Kidney epithelial cell (primary cell): ENCODE measurements at regions not wholly inside any gene's neighbourhood (a gene's known extent, or its start where the extent isn't known, plus 50 kb on each side); places are given as distances from the start of the nearest gene placed in this dataset.

Source experiments
- DNase-seq: peaks from one replicate; pipeline ENCODE4 v3.0.0-alpha.2; 2010; ENCODE audit warnings: low read depth
- H3K27me3 ChIP-seq: 2 replicates; pipeline ENCODE4 v1.6.0; 2011; ENCODE audit warnings: low read length; ENCODE audit not compliant: control insufficient read depth, insufficient read depth
- H3K36me3 ChIP-seq: 2 replicates; pipeline ENCODE4 v1.5.1; 2011; ENCODE audit warnings: low read length; ENCODE audit not compliant: control insufficient read depth, insufficient read depth
- H3K4me3 ChIP-seq: 2 replicates; pipeline ENCODE4 v1.5.1; 2011; ENCODE audit warnings: low read depth, mild to moderate bottlenecking, control low read depth, low read length
- TF ChIP-seq, protein P1 (sequence below): IDR thresholded peaks from 2 replicates; pipeline ENCODE4 v1.5.1; 2011; ENCODE audit warnings: mild to moderate bottlenecking, moderate library complexity, low read length, control low read depth, inconsistent platforms; ENCODE audit not compliant: insufficient read depth, poor library complexity, severe bottlenecking

DNA sequence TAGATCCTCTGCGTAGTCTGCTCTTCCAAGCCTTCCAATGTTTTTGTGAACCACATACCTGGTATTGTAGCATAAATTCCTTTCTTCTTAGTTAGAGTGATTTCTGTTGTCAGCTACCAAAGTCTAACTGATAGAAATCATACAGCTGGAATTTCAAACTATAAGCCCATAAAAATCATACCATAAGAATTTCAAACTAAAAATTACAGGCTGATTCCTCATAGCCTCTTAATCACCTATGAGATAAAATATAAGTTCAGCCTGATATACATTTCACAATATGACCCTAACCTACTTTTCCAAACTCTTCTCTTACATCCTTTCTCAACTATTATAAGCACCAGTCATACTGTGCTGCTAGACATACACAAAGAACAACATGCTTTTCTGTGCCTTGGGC is 64.8 kb downstream of the PTHLH start:
- no peak overlapping the region for H3K4me3 ChIP-seq
- H3K36me3 ChIP-seq: no peaks in the 10 kb centered on the region
- no peak for DNase-seq
- TF ChIP-seq, protein P1, sequence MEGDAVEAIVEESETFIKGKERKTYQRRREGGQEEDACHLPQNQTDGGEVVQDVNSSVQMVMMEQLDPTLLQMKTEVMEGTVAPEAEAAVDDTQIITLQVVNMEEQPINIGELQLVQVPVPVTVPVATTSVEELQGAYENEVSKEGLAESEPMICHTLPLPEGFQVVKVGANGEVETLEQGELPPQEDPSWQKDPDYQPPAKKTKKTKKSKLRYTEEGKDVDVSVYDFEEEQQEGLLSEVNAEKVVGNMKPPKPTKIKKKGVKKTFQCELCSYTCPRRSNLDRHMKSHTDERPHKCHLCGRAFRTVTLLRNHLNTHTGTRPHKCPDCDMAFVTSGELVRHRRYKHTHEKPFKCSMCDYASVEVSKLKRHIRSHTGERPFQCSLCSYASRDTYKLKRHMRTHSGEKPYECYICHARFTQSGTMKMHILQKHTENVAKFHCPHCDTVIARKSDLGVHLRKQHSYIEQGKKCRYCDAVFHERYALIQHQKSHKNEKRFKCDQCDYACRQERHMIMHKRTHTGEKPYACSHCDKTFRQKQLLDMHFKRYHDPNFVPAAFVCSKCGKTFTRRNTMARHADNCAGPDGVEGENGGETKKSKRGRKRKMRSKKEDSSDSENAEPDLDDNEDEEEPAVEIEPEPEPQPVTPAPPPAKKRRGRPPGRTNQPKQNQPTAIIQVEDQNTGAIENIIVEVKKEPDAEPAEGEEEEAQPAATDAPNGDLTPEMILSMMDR: no peak
- no peaks in the 10 kb centered on the region for H3K27me3 ChIP-seq

DNA sequence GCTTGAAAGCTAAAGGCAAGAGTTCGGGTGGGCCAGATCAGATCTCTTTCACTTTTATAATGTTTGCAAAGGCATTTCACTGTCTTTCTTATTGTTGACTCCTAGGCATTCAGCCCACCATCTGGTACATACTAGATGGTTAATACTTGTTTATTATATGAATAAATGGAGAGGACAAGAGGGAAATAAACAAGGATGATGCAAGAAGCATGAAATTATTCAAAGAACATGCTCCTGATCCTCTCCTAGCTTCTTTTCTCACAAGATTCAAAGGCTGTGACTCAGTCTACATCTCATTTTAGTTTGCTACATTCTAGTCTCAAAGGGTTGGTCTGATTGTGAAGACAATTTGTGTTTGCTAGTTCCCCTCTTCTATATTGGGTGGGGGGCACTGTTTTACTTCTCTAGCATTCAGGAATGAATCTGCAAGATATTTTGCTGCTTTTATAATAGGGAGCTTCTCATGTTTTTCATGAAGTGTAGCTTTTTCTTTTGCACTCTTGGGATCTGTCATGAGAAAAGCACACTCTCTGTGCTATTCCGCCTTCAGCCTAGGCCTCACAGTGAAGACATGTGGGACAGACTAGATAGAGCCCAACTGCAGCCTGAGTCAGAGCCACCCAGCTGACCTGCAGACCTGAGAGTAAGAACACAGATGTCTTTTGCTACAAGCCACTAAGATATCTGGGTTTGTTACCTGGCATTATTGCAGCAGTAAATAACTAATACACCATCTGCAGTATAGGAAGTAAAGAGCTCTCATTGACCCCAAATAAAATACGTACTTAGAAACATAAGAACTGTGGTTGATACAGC is 65.7 kb downstream of the PTHLH start:
- Histone ChIP-seq H3K27me3 (no peaks in the 10 kb centered on the region), H3K36me3 (no peaks in the 10 kb centered on the region), H3K4me3 (no peak overlapping the region)
- DNase-seq: no peak
- TF ChIP-seq, protein P1: no peak

DNA sequence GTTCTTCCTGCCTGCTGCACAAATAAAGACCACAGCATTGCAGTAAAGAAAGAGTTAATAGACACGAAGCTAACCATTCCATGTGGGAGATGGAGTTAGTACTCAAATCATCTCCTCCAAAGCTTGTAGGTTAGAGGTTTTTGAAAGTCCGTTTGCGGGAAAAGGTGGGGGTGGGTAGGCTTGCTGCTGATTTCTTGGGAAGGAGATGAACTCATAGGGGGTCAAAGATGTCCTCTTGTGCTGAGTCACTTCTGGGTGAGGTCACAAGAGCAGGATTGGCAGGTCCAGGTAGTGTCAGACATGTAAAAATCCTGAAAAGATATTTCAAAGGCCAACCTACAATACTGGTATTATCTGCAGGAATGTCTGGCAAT is 66.4 kb downstream of the PTHLH start:
- no peak for DNase-seq
- Histone ChIP-seq H3K36me3 (no peaks in the 10 kb centered on the region), H3K4me3 (no peak overlapping the region), H3K27me3 (no peaks in the 10 kb centered on the region)
- TF ChIP-seq, protein P1: no peak

GRCh38 chr12:27905285-27906126 is 67.0 kb downstream of the PTHLH start:
- Histone ChIP-seq H3K4me3 (no peak overlapping the region), H3K36me3 (no peaks in the 10 kb centered on the region), H3K27me3 (no peaks in the 10 kb centered on the region)
- DNase-seq: no peak
- TF ChIP-seq, protein P1: no peak

DNA sequence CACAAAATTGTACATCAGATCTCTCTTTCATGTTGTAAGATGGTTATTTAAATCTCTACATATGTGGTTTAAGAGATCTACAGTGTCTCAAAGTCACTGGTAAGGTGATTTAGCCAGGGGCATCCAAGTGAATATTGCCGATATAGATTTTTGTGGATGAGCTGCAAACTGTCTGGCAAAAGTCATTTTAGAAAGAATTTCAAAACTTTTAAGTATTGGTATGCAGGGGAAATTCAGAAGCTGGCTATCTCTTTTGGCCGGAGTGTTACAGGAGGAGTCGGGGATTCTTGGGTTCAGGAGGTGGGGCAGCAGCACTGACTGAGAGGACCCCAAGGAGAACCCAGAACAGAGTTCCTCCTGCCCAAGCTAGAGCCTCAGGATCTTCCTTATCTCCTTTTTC is 69.9 kb downstream of the PTHLH start:
- Histone ChIP-seq H3K36me3 (no peaks in the 10 kb centered on the region), H3K4me3 (no peak overlapping the region), H3K27me3 (no peaks in the 10 kb centered on the region)
- no peak for DNase-seq
- TF ChIP-seq, protein P1: no peak
